DOHH2 (cell line): ENCODE measurements at regions not wholly inside any gene's neighbourhood (a gene's known extent, or its start where the extent isn't known, plus 50 kb on each side); places are given as distances from the start of the nearest gene placed in this dataset.

Experiments used
- CTCF ChIP-seq: fragments of 200-600 bp; sonication (generic); IDR thresholded peaks from one replicate; pipeline ENCODE4 v1.5.1; 2014; ENCODE audit warnings: antibody characterized with exemption, mild to moderate bottlenecking, low read depth, low read length; ENCODE audit not compliant: poor library complexity, severe bottlenecking
- EZH2phosphoT487 ChIP-seq: fragments of 200-600 bp; sonication (generic); IDR thresholded peaks from 2 replicates; pipeline ENCODE4 v1.6.1; 2017; ENCODE audit warnings: borderline replicate concordance, mild to moderate bottlenecking, antibody characterized with exemption, low read length, moderate library complexity, mixed read lengths

DNA sequence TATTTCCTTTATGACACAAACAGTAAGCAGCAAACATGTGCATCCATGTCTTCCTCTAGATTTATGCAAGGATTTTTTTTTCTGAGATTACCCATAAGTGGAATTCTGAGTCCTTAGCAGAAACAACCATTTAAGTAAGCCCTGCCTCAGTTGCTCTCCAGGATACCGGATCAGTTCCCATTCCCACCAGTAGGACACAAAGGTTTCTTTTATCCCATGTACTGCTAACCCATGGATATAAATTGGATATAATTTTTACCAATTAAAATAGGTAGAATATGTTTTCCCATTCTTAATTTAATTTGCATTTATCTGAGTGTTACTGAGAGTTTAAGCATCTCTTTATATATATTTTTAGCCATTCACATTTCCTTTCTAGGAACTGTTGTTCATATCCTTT, 280.9 kb downstream of the FGFR2 start:
- TF ChIP-seq CTCF (no peak), EZH2phosphoT487 (no peak)
